Testis (tissue), 2 donors: ENCODE measurements at regions not wholly inside any gene's neighbourhood (a gene's known extent, or its start where the extent isn't known, plus 50 kb on each side); places are given as distances from the start of the nearest gene placed in this dataset.

Experiments
- DNase-seq: peaks from one replicate; pipeline ENCODE4 v3.0.0-alpha.2; 2019
- H3K27ac ChIP-seq, 2 donors: fragments of 200-600 bp; sonication (generic); one replicate each; pipeline ENCODE4 v1.5.1; 2019
- H3K27me3 ChIP-seq: fragments of 200-600 bp; sonication (generic); one replicate; pipeline ENCODE4 v1.5.1; 2019
- H3K36me3 ChIP-seq: fragments of 200-600 bp; sonication (generic); one replicate; pipeline ENCODE4 v1.5.1; 2017; ENCODE audit warnings: low read depth; ENCODE audit errors: missing control alignments
- H3K4me1 ChIP-seq: fragments of 200-600 bp; sonication (generic); one replicate; pipeline ENCODE4 v1.5.1; 2019
- H3K4me3 ChIP-seq, 2 donors: fragments of 200-600 bp; sonication (generic); one replicate each; pipeline ENCODE4 v1.5.1; 2017 to 2019
- H3K9me3 ChIP-seq: fragments of 200-600 bp; sonication (generic); one replicate; pipeline ENCODE4 v1.5.1; 2017
- POLR2A ChIP-seq: fragments of 450-650 bp; IDR thresholded peaks from one replicate; pipeline ENCODE4 v1.6.1; 2017; ENCODE audit warnings: antibody characterized with exemption, mild to moderate bottlenecking, moderate library complexity
- WGBS, 2 donors: methylation state at CpG; one replicate each; pipeline ENCODE4 v1.1.5; 2018; 5-methylcytosine and 5-hydroxymethylcytosine counted together
- intact Hi-C: fragments of 100-400 bp; cut with DNase I; formaldehyde crosslinking; loops from one replicate; pipeline ENCODE4 v1.15.1; 2023; ENCODE audit warnings: low total_unique reads
- TF ChIP-seq, protein P1 (sequence below), 3 experiments: fragments of 450-650 bp in 2 of 3; fragments of 200-600 bp in 1 of 3; sonication (generic) in 1 of 3; IDR thresholded peaks; one replicate each; pipeline ENCODE4 v1.5.1; 2016 to 2019; ENCODE audit warnings: antibody characterized with exemption in 3 of 3, mild to moderate bottlenecking in 2 of 3, moderate library complexity in 1 of 3

DNA sequence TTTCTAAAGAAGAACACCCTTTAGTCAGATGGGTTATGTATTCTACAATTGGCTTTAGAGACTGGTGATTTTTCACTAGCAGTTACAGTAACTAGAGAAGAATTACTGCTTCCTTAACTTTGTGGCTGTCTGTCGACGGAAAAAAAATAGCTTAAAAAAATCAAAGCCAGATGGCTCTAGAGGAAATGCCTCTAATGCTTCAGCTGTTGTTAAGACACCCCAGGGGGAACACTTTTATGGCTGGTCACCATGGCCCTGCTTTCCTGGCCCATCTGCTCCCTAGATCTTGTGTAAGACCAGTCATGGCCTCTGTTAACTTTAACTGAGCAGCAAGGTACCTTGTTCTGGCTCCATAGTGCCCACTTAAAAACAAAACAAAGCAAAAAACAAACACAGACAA lies 198.6 kb upstream of the PLSCR5 start:
- TF ChIP-seq, protein P1, sequence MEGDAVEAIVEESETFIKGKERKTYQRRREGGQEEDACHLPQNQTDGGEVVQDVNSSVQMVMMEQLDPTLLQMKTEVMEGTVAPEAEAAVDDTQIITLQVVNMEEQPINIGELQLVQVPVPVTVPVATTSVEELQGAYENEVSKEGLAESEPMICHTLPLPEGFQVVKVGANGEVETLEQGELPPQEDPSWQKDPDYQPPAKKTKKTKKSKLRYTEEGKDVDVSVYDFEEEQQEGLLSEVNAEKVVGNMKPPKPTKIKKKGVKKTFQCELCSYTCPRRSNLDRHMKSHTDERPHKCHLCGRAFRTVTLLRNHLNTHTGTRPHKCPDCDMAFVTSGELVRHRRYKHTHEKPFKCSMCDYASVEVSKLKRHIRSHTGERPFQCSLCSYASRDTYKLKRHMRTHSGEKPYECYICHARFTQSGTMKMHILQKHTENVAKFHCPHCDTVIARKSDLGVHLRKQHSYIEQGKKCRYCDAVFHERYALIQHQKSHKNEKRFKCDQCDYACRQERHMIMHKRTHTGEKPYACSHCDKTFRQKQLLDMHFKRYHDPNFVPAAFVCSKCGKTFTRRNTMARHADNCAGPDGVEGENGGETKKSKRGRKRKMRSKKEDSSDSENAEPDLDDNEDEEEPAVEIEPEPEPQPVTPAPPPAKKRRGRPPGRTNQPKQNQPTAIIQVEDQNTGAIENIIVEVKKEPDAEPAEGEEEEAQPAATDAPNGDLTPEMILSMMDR (IDR thresholded peaks at IDR 0.05): no peak
- TF ChIP-seq POLR2A: no peak
- 44 to 59% methylated on average over 2 of the region's 2 CpGs for WGBS, 2 donors
- Histone ChIP-seq H3K9me3 (no peaks in the 10 kb centered on the region), H3K4me1 (no peaks in the 10 kb centered on the region), H3K4me3 (no peak overlapping the region), H3K27me3 (no peaks in the 10 kb centered on the region), H3K27ac (no peak overlapping the region), H3K36me3 (no peaks in the 10 kb centered on the region)
- intact Hi-C loops: no loop called here
- DNase-seq: no peak

- Histone ChIP-seq H3K4me1 (no peaks in the 10 kb centered on the region), H3K9me3 (no peaks in the 10 kb centered on the region), H3K4me3 (no peak overlapping the region), H3K36me3 (no peaks in the 10 kb centered on the region), H3K27ac (no peak overlapping the region), H3K27me3 (no peaks in the 10 kb centered on the region)
- intact Hi-C loops: no loop called here
- 60 to 63% methylated on average over 2 of the region's 2 CpGs for WGBS, 2 donors
- DNase-seq: no peak
- TF ChIP-seq, protein P1 (IDR thresholded peaks at IDR 0.05): no peak
- TF ChIP-seq POLR2A: no peak
Measured at GRCh38 chr3:146801492-146801891, 196.3 kb upstream of the PLSCR5 start.

DNA sequence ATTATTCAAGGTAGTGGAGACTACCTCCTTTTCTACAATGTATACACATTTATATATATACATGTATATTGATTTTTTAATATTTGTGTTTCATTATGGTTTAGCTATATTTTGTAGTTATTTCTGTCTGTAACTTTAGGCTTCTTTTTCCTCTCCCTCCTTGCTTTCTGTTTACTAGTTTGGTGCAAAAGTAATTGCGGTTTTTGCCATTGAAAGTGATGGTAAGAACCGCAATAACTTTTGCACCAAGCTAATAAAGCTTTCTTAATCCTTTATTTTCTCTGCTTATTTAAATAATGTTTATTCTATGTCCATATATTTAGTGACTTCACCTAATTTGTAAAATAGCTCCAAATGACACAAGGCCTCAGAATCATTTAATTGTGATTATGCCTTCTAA lies 195.3 kb upstream of the PLSCR5 start:
- no peak for TF ChIP-seq POLR2A
- Histone ChIP-seq H3K27ac (no peak overlapping the region), H3K9me3 (no peaks in the 10 kb centered on the region), H3K36me3 (no peaks in the 10 kb centered on the region), H3K4me1 (no peaks in the 10 kb centered on the region), H3K27me3 (no peaks in the 10 kb centered on the region), H3K4me3 (no peak overlapping the region)
- DNase-seq: no peak
- WGBS, 2 donors: 79 to 89% methylated on average over 2 of the region's 2 CpGs
- intact Hi-C loops: no loop called here

- intact Hi-C loops: no loop called here
- TF ChIP-seq POLR2A: no peak
- TF ChIP-seq, protein P1 (IDR thresholded peaks at IDR 0.05): no peak
- WGBS, 2 donors: 70 to 78% methylated on average over 2 of the region's 2 CpGs
Measured at GRCh38 chr3:146796078-146796477, 190.9 kb upstream of the PLSCR5 start.

GRCh38 chr3:146783446-146783845 lies 178.3 kb upstream of the PLSCR5 start:
- Histone ChIP-seq H3K36me3 (no peaks in the 10 kb centered on the region), H3K27ac (no peak overlapping the region), H3K9me3 (no peaks in the 10 kb centered on the region), H3K27me3 (no peaks in the 10 kb centered on the region), H3K4me3 (no peak overlapping the region), H3K4me1 (no peaks in the 10 kb centered on the region)
- TF ChIP-seq POLR2A: no peak
- TF ChIP-seq, protein P1 (IDR thresholded peaks at IDR 0.05): no peak
- 81 to 89% methylated on average over 2 of the region's 2 CpGs for WGBS, 2 donors
- DNase-seq: no peak
- intact Hi-C loops: no loop called here

More at GRCh38 chr3:146796078-146796477, 190.9 kb upstream of the PLSCR5 start:
- no peaks in the 10 kb centered on the region for H3K36me3 ChIP-seq
- no peak for DNase-seq
- no peaks in the 10 kb centered on the region for H3K27me3 ChIP-seq
- no peak overlapping the region for H3K4me3 ChIP-seq
- H3K4me1 ChIP-seq: no peaks in the 10 kb centered on the region
- no peak overlapping the region for H3K27ac ChIP-seq
- no peaks in the 10 kb centered on the region for H3K9me3 ChIP-seq
